ENCODE measurements at regions not wholly inside any gene's neighbourhood (a gene's known extent, or its start where the extent isn't known, plus 50 kb on each side); places are given as distances from the start of the nearest gene placed in this dataset.
A peak's percentile ranks its signal among the peaks of the same experiment; 100 is the strongest.

DNA sequence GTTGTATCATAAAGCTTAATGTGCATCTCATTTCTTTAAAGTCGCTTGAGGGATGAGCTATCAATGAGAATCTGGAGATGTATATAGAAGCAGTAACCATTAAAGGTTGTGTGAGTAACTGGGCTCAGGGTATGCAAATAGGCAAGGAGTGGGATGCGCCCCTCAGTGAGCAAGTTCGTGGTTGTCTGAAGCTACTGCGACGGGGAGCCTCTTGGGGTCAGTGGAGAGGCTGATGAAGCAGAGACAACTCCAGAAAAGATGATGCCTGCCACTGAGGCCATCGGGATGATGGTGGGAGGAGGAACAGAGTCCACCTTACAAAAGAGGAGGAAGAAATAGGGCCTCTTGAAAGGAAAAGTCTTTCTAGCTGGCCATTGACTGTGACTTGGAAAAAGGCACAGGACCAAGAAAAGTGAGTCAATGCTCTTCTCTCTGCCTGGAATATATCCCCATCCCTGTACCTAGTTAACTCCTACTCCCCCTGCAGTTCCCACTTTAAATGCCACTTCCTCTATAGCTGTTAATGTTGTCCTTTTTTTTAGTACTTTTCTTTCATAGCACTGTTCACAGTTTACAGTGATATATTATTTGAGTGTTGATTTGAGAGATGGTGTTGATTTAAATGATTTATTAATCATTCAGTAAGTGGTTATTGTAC is 51.4 kb upstream of the LSM6 start:
- H3K27me3 ChIP-seq (replicated peaks in 1 of 4; ENCODE audit: control extremely low read depth in 1 of 4, control insufficient read depth in 3 of 4, insufficient read depth in 4 of 4, low read length in 3 of 4), result no peaks in the 10 kb centered on the region

DNA sequence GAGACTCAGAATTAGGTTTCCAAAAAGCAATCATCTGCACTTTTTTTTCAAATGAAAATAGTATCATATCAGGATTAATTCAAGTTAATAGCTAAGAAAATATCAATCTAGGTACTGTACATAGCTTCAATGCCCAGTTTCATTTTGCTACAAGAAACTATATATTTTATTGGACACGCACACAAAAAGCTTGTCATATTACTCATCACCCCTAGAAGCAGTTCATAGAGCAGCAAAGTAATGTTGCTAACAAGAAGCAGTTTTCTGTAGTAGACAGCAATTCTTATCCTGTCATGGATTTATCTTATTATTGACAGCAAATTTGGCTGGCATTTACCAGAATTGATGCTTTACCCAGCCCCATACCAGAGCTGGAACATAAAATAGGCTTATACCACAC is 52.3 kb upstream of the LSM6 start:
- Mint-ChIP-seq H3K27me3 (no peaks in the 10 kb centered on the region), H3K4me3 (no peak overlapping the region), H3K9me3 (ENCODE audit: insufficient read depth) (no peaks in the 10 kb centered on the region), H3K27ac (no peak overlapping the region), H3K4me1 (peaks cover 13% of the 10 kb centered on the region)
- WGBS (ENCODE audit: insufficient coverage), result no CpG with 5 or more reads among the region's 1 CpG
- POLR2A ChIA-PET, result no interaction called here
- Histone ChIP-seq H3K36me3 (replicated peaks in 1 of 2; ENCODE audit: control extremely low read depth in 1 of 2, control insufficient read depth in 1 of 2, extremely low read depth in 1 of 2, insufficient read depth in 2 of 2, low read length in 1 of 2) (no peaks in the 10 kb centered on the region), H2AFZ (ENCODE audit: insufficient read depth, low read depth, low read length, poor library complexity, severe bottlenecking) (no peak overlapping the region), H3K27ac (ENCODE audit: low read length in 2 of 2) (no peak overlapping the region), H4K20me1 (ENCODE audit: control insufficient read depth, insufficient read depth, low read length, poor library complexity, severe bottlenecking) (no peaks in the 10 kb centered on the region), H3K79me2 (ENCODE audit: control insufficient read depth, insufficient read depth, low read length) (no peaks in the 10 kb centered on the region), H3K4me2 (replicated peaks; ENCODE audit: low read depth, low read length, poor library complexity, severe bottlenecking) (no peak overlapping the region), H3K4me1 (ENCODE audit: control insufficient read depth in 2 of 2, insufficient read depth in 2 of 2, low read length in 2 of 2) (peaks cover 0 to 5% of the 10 kb centered on the region in 2 donors), H3K4me3 (ENCODE audit: control extremely low read depth in 1 of 5, extremely low read depth in 1 of 5, insufficient read depth in 1 of 5, low read depth in 2 of 5, low read length in 4 of 5) (no peak overlapping the region), H3K27me3 (replicated peaks in 1 of 4; ENCODE audit: control extremely low read depth in 1 of 4, control insufficient read depth in 3 of 4, insufficient read depth in 4 of 4, low read length in 3 of 4) (no peaks in the 10 kb centered on the region), H3K9ac (ENCODE audit: low read length) (no peak overlapping the region), H3K9me3 (ENCODE audit: control extremely low read depth in 1 of 3, control insufficient read depth in 2 of 3, insufficient read depth in 1 of 3, low read length in 2 of 3) (peaks cover 0 to 4% (median 1%) of the 10 kb centered on the region in 3 donors)
- CTCF ChIA-PET, result interaction anchor here (0.6 to 2.8 kb wide), 5 partner anchors 8 to 95 kb away, joined by 3 to 8 read pairs (median 3); no protein-coding TSS in a partner anchor
- no peak for DNase-seq
- TF ChIP-seq, protein P1, sequence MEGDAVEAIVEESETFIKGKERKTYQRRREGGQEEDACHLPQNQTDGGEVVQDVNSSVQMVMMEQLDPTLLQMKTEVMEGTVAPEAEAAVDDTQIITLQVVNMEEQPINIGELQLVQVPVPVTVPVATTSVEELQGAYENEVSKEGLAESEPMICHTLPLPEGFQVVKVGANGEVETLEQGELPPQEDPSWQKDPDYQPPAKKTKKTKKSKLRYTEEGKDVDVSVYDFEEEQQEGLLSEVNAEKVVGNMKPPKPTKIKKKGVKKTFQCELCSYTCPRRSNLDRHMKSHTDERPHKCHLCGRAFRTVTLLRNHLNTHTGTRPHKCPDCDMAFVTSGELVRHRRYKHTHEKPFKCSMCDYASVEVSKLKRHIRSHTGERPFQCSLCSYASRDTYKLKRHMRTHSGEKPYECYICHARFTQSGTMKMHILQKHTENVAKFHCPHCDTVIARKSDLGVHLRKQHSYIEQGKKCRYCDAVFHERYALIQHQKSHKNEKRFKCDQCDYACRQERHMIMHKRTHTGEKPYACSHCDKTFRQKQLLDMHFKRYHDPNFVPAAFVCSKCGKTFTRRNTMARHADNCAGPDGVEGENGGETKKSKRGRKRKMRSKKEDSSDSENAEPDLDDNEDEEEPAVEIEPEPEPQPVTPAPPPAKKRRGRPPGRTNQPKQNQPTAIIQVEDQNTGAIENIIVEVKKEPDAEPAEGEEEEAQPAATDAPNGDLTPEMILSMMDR (IDR thresholded peaks at IDR 0.05), result no peak
- TF ChIP-seq EZH2 (IDR thresholded peaks at IDR 0.05; ENCODE audit: borderline replicate concordance, insufficient read depth, low read depth, low read length, poor library complexity, severe bottlenecking), result no peak
- intact Hi-C loops (cut with micrococcal nuclease), result no loop called here
- no peak for ATAC-seq (ENCODE audit: low read depth)

More for the DNA sequence above, 51.4 kb upstream of the LSM6 start:
- no peak overlapping the region for H3K27ac Mint-ChIP-seq
- ATAC-seq (ENCODE audit: low read depth) (no peak), DNase-seq (no peak)
- H3K4me3 ChIP-seq (ENCODE audit: control extremely low read depth in 1 of 5, extremely low read depth in 1 of 5, insufficient read depth in 1 of 5, low read depth in 2 of 5, low read length in 4 of 5), result no peak overlapping the region
- no peaks in the 10 kb centered on the region for H4K20me1 ChIP-seq (ENCODE audit: control insufficient read depth, insufficient read depth, low read length, poor library complexity, severe bottlenecking)
- H3K4me2 ChIP-seq (replicated peaks; ENCODE audit: low read depth, low read length, poor library complexity, severe bottlenecking), result no peak overlapping the region
- H3K27me3 Mint-ChIP-seq, result no peaks in the 10 kb centered on the region
- peaks cover 13% of the 10 kb centered on the region for H3K4me1 Mint-ChIP-seq
- H3K27ac ChIP-seq (ENCODE audit: low read length in 2 of 2), result no peak overlapping the region
- no peaks in the 10 kb centered on the region for H3K36me3 ChIP-seq (replicated peaks in 1 of 2; ENCODE audit: control extremely low read depth in 1 of 2, control insufficient read depth in 1 of 2, extremely low read depth in 1 of 2, insufficient read depth in 2 of 2, low read length in 1 of 2)
- H3K79me2 ChIP-seq (ENCODE audit: control insufficient read depth, insufficient read depth, low read length), result no peaks in the 10 kb centered on the region
- peaks cover 0 to 3% (median 0%) of the 10 kb centered on the region in 3 donors for H3K9me3 ChIP-seq (ENCODE audit: control extremely low read depth in 1 of 3, control insufficient read depth in 2 of 3, insufficient read depth in 1 of 3, low read length in 2 of 3)
- TF ChIP-seq, protein P1 (IDR thresholded peaks at IDR 0.05), result no peak
- TF ChIP-seq EZH2 (IDR thresholded peaks at IDR 0.05; ENCODE audit: borderline replicate concordance, insufficient read depth, low read depth, low read length, poor library complexity, severe bottlenecking), result no peak
- H3K4me1 ChIP-seq (ENCODE audit: control insufficient read depth in 2 of 2, insufficient read depth in 2 of 2, low read length in 2 of 2), result peaks cover 0 to 5% of the 10 kb centered on the region in 2 donors
- 52% methylated on average over 6 of the region's 6 CpGs for whole genome bisulfite sequencing (ENCODE audit: insufficient coverage)
- no peak overlapping the region for H3K4me3 Mint-ChIP-seq
- ChIA-PET POLR2A (interaction anchor here (0.6 to 1.0 kb wide), 3 partner anchors 11 to 164 kb away, joined by 3 to 7 read pairs (median 3); no protein-coding TSS in a partner anchor), CTCF (interaction anchor here (0.6 to 2.8 kb wide), 6 partner anchors 9 to 96 kb away, joined by 3 to 8 read pairs (median 3); no protein-coding TSS in a partner anchor)
- no peak overlapping the region for H3K9ac ChIP-seq (ENCODE audit: low read length)
- intact Hi-C loops (cut with micrococcal nuclease), result no loop called here
- H3K9me3 Mint-ChIP-seq (ENCODE audit: insufficient read depth), result no peaks in the 10 kb centered on the region
- peak overlapping the region; percentile 2 for H2AFZ ChIP-seq (ENCODE audit: insufficient read depth, low read depth, low read length, poor library complexity, severe bottlenecking)
